Breast epithelium (tissue), 4 donors: ENCODE measurements at regions not wholly inside any gene's neighbourhood (a gene's known extent, or its start where the extent isn't known, plus 50 kb on each side); places are given as distances from the start of the nearest gene placed in this dataset.

Source experiments
- DNase-seq, 2 donors: peaks; one replicate each; pipeline ENCODE4 v3.0.0-alpha.2; 2019; ENCODE audit warnings: low spot score in 2 of 2
- H3K27ac ChIP-seq, 2 donors: fragments of 200-600 bp; sonication (generic) in 1 of 2; one replicate each; pipeline ENCODE4 v1.5.1; 2016 to 2019; ENCODE audit warnings: mild to moderate bottlenecking in 1 of 2
- H3K27me3 ChIP-seq, 2 donors: fragments of 200-600 bp; sonication (generic) in 1 of 2; one replicate each; pipeline versions ENCODE4 v1.5.1 to v1.6.0; 2017 to 2019; ENCODE audit warnings: control low read depth in 1 of 2, mild to moderate bottlenecking in 1 of 2
- H3K36me3 ChIP-seq: fragments of 200-600 bp; one replicate; pipeline ENCODE4 v1.5.1; 2019
- H3K4me1 ChIP-seq, 2 donors: fragments of 200-600 bp; sonication (generic); one replicate each; pipeline ENCODE4 v1.5.1; 2016 to 2019; ENCODE audit warnings: control low read depth in 1 of 2
- H3K4me3 ChIP-seq, 3 donors: fragments of 200-600 bp; sonication (generic); 1 replicate in 2 of 3; 2 replicates in 1 of 3; pipeline ENCODE4 v1.5.1; 2016 to 2019; ENCODE audit warnings: mild to moderate bottlenecking in 3 of 3, moderate library complexity in 2 of 3
- H3K9me3 ChIP-seq, 2 donors: fragments of 200-600 bp; sonication (generic) in 1 of 2; one replicate each; pipeline ENCODE4 v1.5.1; 2016 to 2019; ENCODE audit warnings: control low read depth in 1 of 2
- POLR2A ChIP-seq: fragments of 450-650 bp; IDR thresholded peaks from one replicate; pipeline ENCODE4 v1.6.1; 2016; ENCODE audit warnings: antibody characterized with exemption, mild to moderate bottlenecking, moderate library complexity
- POLR2AphosphoS5 ChIP-seq, 3 donors: sonication (generic); formaldehyde crosslinking; IDR thresholded peaks; one replicate each; pipeline ENCODE4 v1.6.1; 2017; ENCODE audit warnings: antibody characterized with exemption in 3 of 3
- intact Hi-C: fragments of 100-400 bp; cut with DNase I; formaldehyde crosslinking; loops from one replicate; pipeline ENCODE4 v1.15.1; 2023; ENCODE audit warnings: low total_unique reads
- TF ChIP-seq, protein P1 (sequence below), 3 donors: fragments of 450-650 bp; IDR thresholded peaks; one replicate each; pipeline ENCODE4 v1.5.1; 2016 to 2017; ENCODE audit warnings: antibody characterized with exemption in 3 of 3, mild to moderate bottlenecking in 3 of 3, moderate library complexity in 3 of 3

- Histone ChIP-seq H3K9me3 (peaks cover 8 to 15% of the 10 kb centered on the region in 2 donors), H3K36me3 (no peaks in the 10 kb centered on the region), H3K27ac (no peak overlapping the region), H3K4me1 (no peaks in the 10 kb centered on the region), H3K27me3 (no peaks in the 10 kb centered on the region), H3K4me3 (no peak overlapping the region)
- intact Hi-C loops = no loop called here
- TF ChIP-seq, protein P1, sequence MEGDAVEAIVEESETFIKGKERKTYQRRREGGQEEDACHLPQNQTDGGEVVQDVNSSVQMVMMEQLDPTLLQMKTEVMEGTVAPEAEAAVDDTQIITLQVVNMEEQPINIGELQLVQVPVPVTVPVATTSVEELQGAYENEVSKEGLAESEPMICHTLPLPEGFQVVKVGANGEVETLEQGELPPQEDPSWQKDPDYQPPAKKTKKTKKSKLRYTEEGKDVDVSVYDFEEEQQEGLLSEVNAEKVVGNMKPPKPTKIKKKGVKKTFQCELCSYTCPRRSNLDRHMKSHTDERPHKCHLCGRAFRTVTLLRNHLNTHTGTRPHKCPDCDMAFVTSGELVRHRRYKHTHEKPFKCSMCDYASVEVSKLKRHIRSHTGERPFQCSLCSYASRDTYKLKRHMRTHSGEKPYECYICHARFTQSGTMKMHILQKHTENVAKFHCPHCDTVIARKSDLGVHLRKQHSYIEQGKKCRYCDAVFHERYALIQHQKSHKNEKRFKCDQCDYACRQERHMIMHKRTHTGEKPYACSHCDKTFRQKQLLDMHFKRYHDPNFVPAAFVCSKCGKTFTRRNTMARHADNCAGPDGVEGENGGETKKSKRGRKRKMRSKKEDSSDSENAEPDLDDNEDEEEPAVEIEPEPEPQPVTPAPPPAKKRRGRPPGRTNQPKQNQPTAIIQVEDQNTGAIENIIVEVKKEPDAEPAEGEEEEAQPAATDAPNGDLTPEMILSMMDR (IDR thresholded peaks at IDR 0.05) = no peak
- no peak for TF ChIP-seq POLR2AphosphoS5 (IDR thresholded peaks at IDR 0.05)
- no peak for TF ChIP-seq POLR2A
- no peak for DNase-seq
Measured at GRCh38 chr5:158573829-158574228, 525.9 kb downstream of the EBF1 start.

DNA sequence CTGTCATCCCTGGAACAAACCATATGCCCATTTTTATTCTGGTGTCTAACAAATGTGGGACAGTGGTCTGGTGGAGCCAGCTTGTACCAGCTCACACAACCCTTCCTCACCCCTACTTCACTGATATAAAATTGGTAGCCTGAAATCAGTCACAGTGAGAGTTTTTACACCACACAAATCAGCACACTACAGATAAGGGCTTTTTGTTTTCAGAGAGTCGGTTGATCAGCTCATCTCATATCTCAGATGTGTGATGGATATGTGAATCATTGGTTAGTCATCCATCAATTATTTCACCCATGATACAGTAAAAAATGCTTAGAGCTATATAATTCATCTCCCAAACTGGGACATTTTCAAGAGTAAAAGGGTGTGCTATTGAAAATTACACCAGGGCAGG, 529.2 kb downstream of the EBF1 start:
- H3K27me3 ChIP-seq = no peaks in the 10 kb centered on the region
- H3K27ac ChIP-seq = no peak overlapping the region
- no peak for DNase-seq
- H3K4me3 ChIP-seq = no peak overlapping the region
- H3K4me1 ChIP-seq = no peaks in the 10 kb centered on the region
- intact Hi-C loops = loop anchor here (2.0 kb wide), 1 partner anchor 38 kb away; no protein-coding TSS in a partner anchor
- TF ChIP-seq, protein P1 (IDR thresholded peaks at IDR 0.05) = no peak
- TF ChIP-seq POLR2A = no peak
- TF ChIP-seq POLR2AphosphoS5 (IDR thresholded peaks at IDR 0.05) = no peak
- H3K9me3 ChIP-seq = no peaks in the 10 kb centered on the region
- no peaks in the 10 kb centered on the region for H3K36me3 ChIP-seq

- no peaks in the 10 kb centered on the region for H3K36me3 ChIP-seq
- intact Hi-C loops = no loop called here
- no peaks in the 10 kb centered on the region for H3K27me3 ChIP-seq
- H3K4me3 ChIP-seq = no peak overlapping the region
- TF ChIP-seq POLR2A = no peak
- TF ChIP-seq, protein P1 (IDR thresholded peaks at IDR 0.05) = no peak
- TF ChIP-seq POLR2AphosphoS5 (IDR thresholded peaks at IDR 0.05) = no peak
- DNase-seq = no peak
- H3K27ac ChIP-seq = no peak overlapping the region
- H3K9me3 ChIP-seq = no peaks in the 10 kb centered on the region
- no peaks in the 10 kb centered on the region for H3K4me1 ChIP-seq
Measured at GRCh38 chr5:158569534-158569933, 530.2 kb downstream of the EBF1 start.

- intact Hi-C loops = no loop called here
- TF ChIP-seq POLR2AphosphoS5 (IDR thresholded peaks at IDR 0.05) = no peak
- TF ChIP-seq POLR2A = no peak
- TF ChIP-seq, protein P1 (IDR thresholded peaks at IDR 0.05) = no peak
- no peaks in the 10 kb centered on the region for H3K27me3 ChIP-seq
Measured at GRCh38 chr5:158565017-158565789, 534.5 kb downstream of the EBF1 start.

GRCh38 chr5:158563760-158564390, 535.8 kb downstream of the EBF1 start:
- Histone ChIP-seq H3K4me1 (no peaks in the 10 kb centered on the region), H3K4me3 (no peak overlapping the region), H3K9me3 (no peaks in the 10 kb centered on the region), H3K27ac (no peak overlapping the region), H3K36me3 (no peaks in the 10 kb centered on the region), H3K27me3 (no peaks in the 10 kb centered on the region)
- DNase-seq = no peak
- intact Hi-C loops = no loop called here
- TF ChIP-seq POLR2A = no peak
- TF ChIP-seq, protein P1 (IDR thresholded peaks at IDR 0.05) = no peak
- no peak for TF ChIP-seq POLR2AphosphoS5 (IDR thresholded peaks at IDR 0.05)

More at GRCh38 chr5:158565017-158565789, 534.5 kb downstream of the EBF1 start:
- Histone ChIP-seq H3K27ac (no peak overlapping the region), H3K4me3 (no peak overlapping the region), H3K9me3 (no peaks in the 10 kb centered on the region), H3K36me3 (no peaks in the 10 kb centered on the region), H3K4me1 (no peaks in the 10 kb centered on the region)
- DNase-seq = no peak
